ENCODE measurements at regions not wholly inside any gene's neighbourhood (a gene's known extent, or its start where the extent isn't known, plus 50 kb on each side); places are given as distances from the start of the nearest gene placed in this dataset.
"Not testable (repeated sequence)": the region's sequence is repeated elsewhere in the genome, so short reads cannot be mapped to it uniquely, and the experiment has no call there.

DNA sequence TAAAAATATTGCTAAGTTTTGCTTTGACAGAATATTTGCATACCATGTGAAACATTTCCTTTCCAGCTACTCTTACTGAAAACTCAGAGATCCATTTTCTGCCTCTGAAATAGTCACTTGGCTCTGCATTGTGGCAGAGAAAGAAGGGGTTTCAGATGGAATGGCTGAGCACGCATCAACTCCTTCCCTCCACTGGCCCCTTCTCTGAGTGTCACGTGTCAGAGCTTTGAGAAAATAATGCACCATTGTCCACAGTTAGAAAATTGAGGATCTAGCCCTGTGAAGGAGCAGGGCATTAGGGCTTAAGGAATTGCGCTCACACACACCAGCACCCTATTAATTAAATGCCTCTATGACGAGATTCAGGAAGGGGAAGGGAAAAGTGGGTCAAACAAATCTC lies 78.8 kb upstream of the FAT4 start:
- no peaks in the 10 kb centered on the region for H3K36me3 ChIP-seq
- intact Hi-C loops (cut with DNase I): no loop called here
- no peak overlapping the region for H3K27ac ChIP-seq
- H3K4me3 ChIP-seq: no peak overlapping the region
- H3K27me3 ChIP-seq: no peaks in the 10 kb centered on the region
- H3K9me3 ChIP-seq: no peaks in the 10 kb centered on the region
- TF ChIP-seq, protein P1, sequence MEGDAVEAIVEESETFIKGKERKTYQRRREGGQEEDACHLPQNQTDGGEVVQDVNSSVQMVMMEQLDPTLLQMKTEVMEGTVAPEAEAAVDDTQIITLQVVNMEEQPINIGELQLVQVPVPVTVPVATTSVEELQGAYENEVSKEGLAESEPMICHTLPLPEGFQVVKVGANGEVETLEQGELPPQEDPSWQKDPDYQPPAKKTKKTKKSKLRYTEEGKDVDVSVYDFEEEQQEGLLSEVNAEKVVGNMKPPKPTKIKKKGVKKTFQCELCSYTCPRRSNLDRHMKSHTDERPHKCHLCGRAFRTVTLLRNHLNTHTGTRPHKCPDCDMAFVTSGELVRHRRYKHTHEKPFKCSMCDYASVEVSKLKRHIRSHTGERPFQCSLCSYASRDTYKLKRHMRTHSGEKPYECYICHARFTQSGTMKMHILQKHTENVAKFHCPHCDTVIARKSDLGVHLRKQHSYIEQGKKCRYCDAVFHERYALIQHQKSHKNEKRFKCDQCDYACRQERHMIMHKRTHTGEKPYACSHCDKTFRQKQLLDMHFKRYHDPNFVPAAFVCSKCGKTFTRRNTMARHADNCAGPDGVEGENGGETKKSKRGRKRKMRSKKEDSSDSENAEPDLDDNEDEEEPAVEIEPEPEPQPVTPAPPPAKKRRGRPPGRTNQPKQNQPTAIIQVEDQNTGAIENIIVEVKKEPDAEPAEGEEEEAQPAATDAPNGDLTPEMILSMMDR (IDR thresholded peaks at IDR 0.05): no peak
- DNase-seq (ENCODE audit: low spot score in 2 of 2): no peak
- no peaks in the 10 kb centered on the region for H3K4me1 ChIP-seq

DNA sequence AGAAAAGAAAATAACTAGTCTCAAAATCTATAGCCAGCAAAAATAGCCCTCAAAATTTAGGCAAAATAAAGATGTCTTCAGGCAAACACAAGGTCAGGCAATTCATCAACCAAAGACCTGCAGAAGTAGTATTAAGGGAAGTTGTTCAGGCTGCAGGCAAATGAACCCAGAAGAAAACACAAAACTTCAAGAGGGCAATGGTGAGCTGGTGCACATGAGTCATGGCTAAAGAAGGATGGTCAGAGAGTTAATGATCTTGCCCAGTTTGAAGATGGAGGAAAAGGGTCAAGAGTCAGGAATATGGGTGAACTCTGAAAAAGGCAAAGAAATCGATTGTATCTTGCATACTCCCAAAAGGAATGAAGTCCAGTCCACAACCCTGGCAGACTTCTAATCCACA lies 83.1 kb upstream of the FAT4 start:
- TF ChIP-seq, protein P1 (IDR thresholded peaks at IDR 0.05): no peak
- intact Hi-C loops (cut with DNase I): no loop called here
- Histone ChIP-seq H3K4me1 (no peaks in the 10 kb centered on the region), H3K9me3 (no peaks in the 10 kb centered on the region), H3K4me3 (no peak overlapping the region), H3K27me3 (no peaks in the 10 kb centered on the region), H3K27ac (no peak overlapping the region), H3K36me3 (no peaks in the 10 kb centered on the region)
- DNase-seq (ENCODE audit: low spot score in 2 of 2): no peak

DNA sequence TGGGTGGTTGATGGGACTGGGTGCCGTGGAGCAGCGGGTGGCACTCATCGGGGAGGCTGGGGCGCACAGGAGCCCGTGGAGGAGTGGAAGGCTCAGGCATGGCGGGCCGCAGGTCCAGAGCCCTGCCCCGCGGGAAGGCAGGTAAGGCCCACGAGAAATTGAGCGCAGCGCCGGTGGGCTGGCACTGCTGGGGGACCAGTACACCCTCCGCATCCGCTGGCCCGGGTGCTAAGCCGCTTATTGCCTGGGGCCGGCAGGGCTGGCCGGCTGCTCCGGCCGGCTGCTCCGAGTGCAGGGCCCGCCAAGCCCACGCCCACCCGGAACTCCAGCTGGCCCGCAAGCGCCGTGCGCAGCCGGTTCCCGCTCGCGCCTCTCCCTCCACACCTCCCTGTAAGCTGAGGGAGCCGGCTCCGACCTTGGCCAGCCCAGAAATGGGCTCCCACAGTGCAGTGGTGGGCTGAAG lies 85.1 kb upstream of the FAT4 start:
- no peaks in the 10 kb centered on the region for H3K27me3 ChIP-seq
- TF ChIP-seq, protein P1 (IDR thresholded peaks at IDR 0.05): no peak
- no peaks in the 10 kb centered on the region for H3K36me3 ChIP-seq
- no peaks in the 10 kb centered on the region for H3K4me1 ChIP-seq
- DNase-seq (ENCODE audit: low spot score in 2 of 2): no peak
- no peak overlapping the region for H3K4me3 ChIP-seq
- H3K9me3 ChIP-seq: no peaks in the 10 kb centered on the region
- H3K27ac ChIP-seq: no peak overlapping the region
- intact Hi-C loops (cut with DNase I): no loop called here

DNA sequence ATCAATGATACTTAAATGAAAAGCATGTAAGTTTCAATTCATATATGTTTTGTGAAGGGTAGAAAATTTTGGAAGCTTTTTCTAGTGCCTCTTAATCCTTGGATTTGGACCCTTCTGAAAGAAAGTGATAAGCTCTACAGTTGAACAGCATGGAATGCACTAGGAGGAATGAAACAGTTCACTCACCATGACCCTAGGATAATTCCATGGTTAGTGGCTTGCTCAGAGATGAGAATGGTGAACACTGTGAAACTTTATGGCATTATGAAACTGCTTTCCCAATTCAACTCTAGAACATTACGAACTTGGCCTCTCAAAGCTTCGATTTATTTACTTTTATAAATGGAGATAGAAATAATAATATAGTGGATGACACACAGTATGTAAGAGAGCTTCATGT lies 88.9 kb upstream of the FAT4 start:
- Histone ChIP-seq H3K9me3 (no peaks in the 10 kb centered on the region), H3K36me3 (no peaks in the 10 kb centered on the region), H3K4me3 (no peak overlapping the region), H3K27me3 (no peaks in the 10 kb centered on the region), H3K27ac (no peak overlapping the region), H3K4me1 (no peaks in the 10 kb centered on the region)
- TF ChIP-seq, protein P1 (IDR thresholded peaks at IDR 0.05): no peak
- DNase-seq (ENCODE audit: low spot score in 2 of 2): no peak
- intact Hi-C loops (cut with DNase I): no loop called here

DNA sequence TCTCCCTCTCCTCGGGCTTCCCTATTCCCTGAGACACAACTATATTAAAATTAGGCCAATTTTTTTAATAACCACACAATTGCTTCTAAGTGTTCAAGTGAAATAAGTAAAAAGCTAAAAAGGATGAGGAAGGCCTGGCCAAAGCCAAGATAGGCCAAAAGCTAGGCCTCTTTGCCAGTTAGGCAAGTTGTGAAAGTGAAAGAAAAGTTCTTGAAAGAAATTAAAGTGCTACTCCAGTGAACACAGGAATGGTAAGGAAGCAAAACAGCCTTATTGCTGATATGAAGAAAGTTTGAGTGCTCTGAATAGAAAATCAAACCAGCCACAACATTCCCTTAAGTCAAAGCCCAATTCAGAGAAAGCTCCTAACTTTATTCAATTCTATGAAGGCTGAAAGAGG lies 114.2 kb upstream of the FAT4 start:
- intact Hi-C loops (cut with DNase I): no loop called here
- DNase-seq (ENCODE audit: low spot score in 2 of 2): no peak
- TF ChIP-seq, protein P1 (IDR thresholded peaks at IDR 0.05): no peak
- H3K4me3 ChIP-seq: no peak overlapping the region
- no peaks in the 10 kb centered on the region for H3K9me3 ChIP-seq
- H3K36me3 ChIP-seq: no peaks in the 10 kb centered on the region
- no peak overlapping the region for H3K27ac ChIP-seq
- no peaks in the 10 kb centered on the region for H3K27me3 ChIP-seq
- H3K4me1 ChIP-seq: no peaks in the 10 kb centered on the region

DNA sequence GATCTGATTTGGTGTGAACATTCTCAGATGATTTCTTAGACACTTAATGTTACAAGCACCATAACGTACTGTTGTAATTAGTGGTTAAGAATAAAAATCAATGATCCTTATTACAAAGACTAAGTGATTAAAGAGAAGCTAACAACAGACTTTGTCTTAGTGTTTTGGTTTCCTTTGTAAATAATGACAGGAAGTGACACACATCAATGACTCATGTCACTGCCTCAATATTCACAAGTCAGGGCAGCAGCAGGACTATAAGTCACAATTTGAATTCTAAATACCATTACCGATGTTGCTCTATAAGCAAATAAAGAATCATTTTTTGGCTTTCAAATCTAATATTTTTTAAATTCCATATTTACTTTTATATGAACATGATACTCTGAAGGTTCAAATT lies 115.8 kb upstream of the FAT4 start:
- no peak overlapping the region for H3K27ac ChIP-seq
- DNase-seq (ENCODE audit: low spot score in 2 of 2): no peak
- no peaks in the 10 kb centered on the region for H3K4me1 ChIP-seq
- no peaks in the 10 kb centered on the region for H3K9me3 ChIP-seq
- no peaks in the 10 kb centered on the region for H3K27me3 ChIP-seq
- no peaks in the 10 kb centered on the region for H3K36me3 ChIP-seq
- TF ChIP-seq, protein P1 (IDR thresholded peaks at IDR 0.05): no peak
- no peak overlapping the region for H3K4me3 ChIP-seq
- intact Hi-C loops (cut with DNase I): no loop called here

DNA sequence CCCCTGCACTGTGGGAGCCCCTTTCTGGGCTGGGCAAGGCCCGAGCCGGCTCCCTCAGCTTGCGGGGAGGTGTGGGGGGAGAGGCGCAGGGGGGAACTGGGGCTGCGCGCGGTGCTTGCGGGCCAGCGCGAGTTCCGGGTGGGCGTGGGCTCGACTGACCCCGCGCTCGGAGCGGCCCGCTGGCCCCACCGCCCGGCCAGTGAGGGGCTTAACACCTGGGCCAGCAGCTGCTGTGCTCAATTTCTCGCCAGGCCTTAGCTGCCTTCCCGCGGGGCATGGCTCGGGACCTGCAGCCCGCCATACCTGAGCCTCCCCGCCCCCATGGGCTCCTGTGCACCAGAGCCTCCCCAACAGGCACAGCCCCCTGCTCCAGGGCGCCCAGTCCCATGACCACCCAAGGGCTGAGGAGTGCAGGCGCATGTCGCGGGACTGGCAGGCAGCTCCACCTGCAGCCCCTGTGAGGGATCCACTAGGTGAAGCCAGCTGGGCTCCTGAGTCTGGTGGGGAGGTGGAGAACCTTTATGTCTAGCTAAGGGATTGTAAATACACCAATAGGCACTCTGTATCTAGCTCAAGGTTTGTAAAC lies 122.8 kb upstream of the FAT4 start:
- H3K9me3 ChIP-seq; intact Hi-C loops (cut with DNase I); H3K36me3 ChIP-seq; H3K27me3 ChIP-seq; H3K27ac ChIP-seq; DNase-seq (ENCODE audit: low spot score in 2 of 2); H3K4me3 ChIP-seq; H3K4me1 ChIP-seq: not testable (repeated sequence)
